Activated naive CD8-positive, alpha-beta T cell treated with anti-CD3 and anti-CD28 coated beads, Interleukin-2, amount 50 U/mL, for 16 hours (primary cell): ENCODE measurements at regions not wholly inside any gene's neighbourhood (a gene's known extent, or its start where the extent isn't known, plus 50 kb on each side); places are given as distances from the start of the nearest gene placed in this dataset.

Experiments
- DNase-seq: peaks from one replicate; pipeline ENCODE4 v3.0.0-alpha.2; 2020; ENCODE audit warnings: low read depth, low spot score

- DNase-seq = no peak
Observed at GRCh38 chr6:133693565-133693964, 195.3 kb upstream of the TCF21 start.

GRCh38 chr6:133697185-133697584 lies 191.7 kb upstream of the TCF21 start:
- DNase-seq = no peak

GRCh38 chr6:133697666-133698065 lies 191.2 kb upstream of the TCF21 start:
- DNase-seq = no peak

- no peak for DNase-seq
Observed at GRCh38 chr6:133698272-133698671, 190.6 kb upstream of the TCF21 start.

- DNase-seq = no peak
Observed at GRCh38 chr6:133699741-133700385, 189.1 kb upstream of the TCF21 start.

- no peak for DNase-seq
Observed at GRCh38 chr6:133701633-133702331, 187.1 kb upstream of the TCF21 start.

- DNase-seq = no peak
Observed at GRCh38 chr6:133704371-133704770, 184.5 kb upstream of the TCF21 start.

GRCh38 chr6:133705066-133705465 lies 183.8 kb upstream of the TCF21 start:
- DNase-seq = no peak

- no peak for DNase-seq
Observed at GRCh38 chr6:133705731-133706130, 183.2 kb upstream of the TCF21 start.

GRCh38 chr6:133707456-133707855 lies 181.5 kb upstream of the TCF21 start:
- DNase-seq = no peak

GRCh38 chr6:133710826-133711225 lies 178.1 kb upstream of the TCF21 start:
- no peak for DNase-seq

- DNase-seq = no peak
Observed at GRCh38 chr6:133715270-133715669, 173.6 kb upstream of the TCF21 start.

- no peak for DNase-seq
Observed at GRCh38 chr6:133724726-133725125, 164.2 kb upstream of the TCF21 start.

- no peak for DNase-seq
Observed at GRCh38 chr6:133726188-133726587, 162.7 kb upstream of the TCF21 start.

GRCh38 chr6:133730881-133731280 lies 158.0 kb upstream of the TCF21 start:
- no peak for DNase-seq

GRCh38 chr6:133740218-133740617 lies 148.7 kb upstream of the TCF21 start:
- no peak for DNase-seq

GRCh38 chr6:133740816-133741215 lies 148.1 kb upstream of the TCF21 start:
- no peak for DNase-seq

- DNase-seq = no peak
Observed at GRCh38 chr6:133741375-133741861, 147.5 kb upstream of the TCF21 start.

- no peak for DNase-seq
Observed at GRCh38 chr6:133743621-133744020, 145.3 kb upstream of the TCF21 start.

GRCh38 chr6:133746417-133746770 lies 142.5 kb upstream of the TCF21 start:
- no peak for DNase-seq

GRCh38 chr6:133748628-133749027 lies 140.3 kb upstream of the TCF21 start:
- DNase-seq = no peak

GRCh38 chr6:133749427-133749826 lies 139.5 kb upstream of the TCF21 start:
- DNase-seq = no peak

- DNase-seq = no peak
Observed at GRCh38 chr6:133752129-133752528, 136.8 kb upstream of the TCF21 start.
